HCT116 (cell line): ENCODE measurements at regions not wholly inside any gene's neighbourhood (a gene's known extent, or its start where the extent isn't known, plus 50 kb on each side); places are given as distances from the start of the nearest gene placed in this dataset.

Experiments
- ATAC-seq: fragments of 200-7000 bp; cut with Tn5 transposase; 2 replicates; pipeline ENCODE4 v1.9.1; 2020; ENCODE audit warnings: mild to moderate bottlenecking, moderate library complexity
- BruUV-seq: library from RNA; stranded (reverse); fragments of 400-500 nt; replicated peaks from 2 replicates; lab custom pipeline; 2021; lab: Mats Ljungman, UMichigan
- CTCF ChIA-PET: fragments of 300-600 bp; sonication (Branson Sonifier 250); formaldehyde crosslinking; loops from one replicate; lab custom pipeline; 2021; ENCODE audit warnings: antibody characterized with exemption; lab: Charles Lee
- POLR2A ChIA-PET: fragments of 300-600, 350-600 bp; sonication (Branson Sonifier 250); formaldehyde crosslinking; loops from one replicate; lab custom pipeline; 2021; ENCODE audit warnings: antibody characterized with exemption; lab: Charles Lee
- RAD21 ChIA-PET, 2 experiments: fragments of 300-600 bp; sonication (Branson Sonifier 250); formaldehyde crosslinking; loops; one replicate each; lab custom pipeline; 2023; ENCODE audit warnings: low total read pairs in 2 of 2; ENCODE audit not compliant: uncharacterized antibody in 2 of 2, unreplicated experiment in 2 of 2, low non-redundant PET in 1 of 2; lab: Charles Lee
- DNase-seq: peaks from one replicate; pipeline ENCODE4 v3.0.0-alpha.2; 2010; ENCODE audit warnings: low read depth, low spot score
- H2AFZ ChIP-seq: fragments of 200-600 bp; shearing (Covaris generic), sonication (generic); 2 replicates; pipeline ENCODE4 v1.6.1; 2017; ENCODE audit warnings: low read depth, mixed run types, mixed read lengths, antibody characterized with exemption, low read length; ENCODE audit not compliant: poor library complexity, severe bottlenecking
- H3K27ac ChIP-seq: 2 replicates; pipeline ENCODE4 v1.5.1; 2012; ENCODE audit warnings: low read depth, low read length
- H3K27me3 ChIP-seq: fragments of 200-600 bp; sonication (generic); 2 replicates; pipeline ENCODE4 v1.6.1; 2016; ENCODE audit warnings: mixed run types, low read length, mixed read lengths; ENCODE audit not compliant: insufficient read depth
- H3K36me3 ChIP-seq, 2 experiments: fragments of 200-500 bp in 1 of 2; fragments of 200-600 bp in 1 of 2; sonication (Bioruptor generic) in 1 of 2; sonication (generic) in 1 of 2; 2 replicates each; pipeline versions ENCODE4 v1.5.1 to v1.6.1; 2014 to 2016; ENCODE audit warnings: low read length in 2 of 2, inconsistent platforms in 1 of 2, mixed read lengths in 1 of 2, mixed run types in 1 of 2; ENCODE audit not compliant: insufficient read depth in 2 of 2, control insufficient read depth in 1 of 2
- H3K4me1 ChIP-seq, 2 experiments: fragments of 200-600 bp in 1 of 2; sonication (generic) in 1 of 2; 2 replicates each; pipeline versions ENCODE4 v1.5.1 to v1.6.1; 2012 to 2017; ENCODE audit warnings: low read length in 2 of 2, inconsistent platforms in 1 of 2, mild to moderate bottlenecking in 1 of 2, mixed read lengths in 1 of 2, mixed run types in 1 of 2, moderate library complexity in 1 of 2; ENCODE audit not compliant: insufficient read depth in 2 of 2, control insufficient read depth in 1 of 2
- H3K4me2 ChIP-seq: fragments of 200-600 bp; sonication (generic); 2 replicates; pipeline ENCODE4 v1.6.1; 2017; ENCODE audit warnings: mixed run types, low read length, mixed read lengths
- H3K4me3 ChIP-seq, 2 experiments: fragments of 200-600 bp in 1 of 2; sonication (generic) in 1 of 2; replicated peaks in 1 of 2; 2 replicates each; pipeline ENCODE4 v1.5.1; 2011 to 2016; ENCODE audit warnings: low read length in 2 of 2, control low read depth in 1 of 2, low read depth in 1 of 2, mild to moderate bottlenecking in 1 of 2, mixed read lengths in 1 of 2, mixed run types in 1 of 2
- H3K79me2 ChIP-seq: fragments of 200-600 bp; sonication (generic); 2 replicates; pipeline ENCODE4 v1.6.1; 2017; ENCODE audit warnings: mild to moderate bottlenecking, mixed run types, low read length, moderate library complexity, mixed read lengths; ENCODE audit not compliant: insufficient read depth
- H3K9ac ChIP-seq: fragments of 200-600 bp; sonication (generic); 2 replicates; pipeline ENCODE4 v1.6.1; 2016; ENCODE audit warnings: low read length, mixed read lengths
- H3K9me2 ChIP-seq: fragments of 200-600 bp; sonication (generic), shearing (Covaris generic); 2 replicates; pipeline ENCODE4 v1.6.1; 2017; ENCODE audit warnings: mixed run types, mild to moderate bottlenecking, moderate library complexity; ENCODE audit not compliant: insufficient read depth
- H3K9me3 ChIP-seq, 2 experiments: fragments of 200-500 bp in 1 of 2; fragments of 200-600 bp in 1 of 2; sonication (Bioruptor generic) in 1 of 2; sonication (generic) in 1 of 2; 2 replicates each; pipeline ENCODE4 v1.6.1; 2014 to 2017; ENCODE audit warnings: low read length in 2 of 2, mixed read lengths in 2 of 2, inconsistent platforms in 1 of 2, low read depth in 1 of 2, mild to moderate bottlenecking in 1 of 2, mixed run types in 1 of 2, moderate library complexity in 1 of 2; ENCODE audit not compliant: control insufficient read depth in 1 of 2, insufficient read depth in 1 of 2
- H4K20me1 ChIP-seq: fragments of 200-600 bp; sonication (generic), shearing (Covaris generic); 2 replicates; pipeline ENCODE4 v1.6.1; 2017; ENCODE audit warnings: mixed run types, mild to moderate bottlenecking, moderate library complexity; ENCODE audit not compliant: insufficient read depth
- CBX3 ChIP-seq: IDR thresholded peaks from 2 replicates; pipeline ENCODE4 v1.6.1; 2012; ENCODE audit warnings: low read depth
- EZH2phosphoT487 ChIP-seq: fragments of 200-600 bp; IDR thresholded peaks from 2 replicates; pipeline ENCODE4 v1.6.1; 2018; ENCODE audit warnings: antibody characterized with exemption, borderline replicate concordance
- FOSL1 ChIP-seq: IDR thresholded peaks from 2 replicates; pipeline ENCODE4 v1.6.1; 2012; ENCODE audit warnings: low read depth
- POLR2A ChIP-seq: IDR thresholded peaks from 2 replicates; pipeline ENCODE4 v1.7.0; 2011; ENCODE audit warnings: borderline replicate concordance; ENCODE audit not compliant: insufficient read depth, insufficient read length; ENCODE audit errors: extremely low read depth
- SP1 ChIP-seq: IDR thresholded peaks from 2 replicates; pipeline ENCODE4 v1.6.1; 2012; ENCODE audit warnings: low read depth
- SRF ChIP-seq: IDR thresholded peaks from 2 replicates; pipeline ENCODE4 v1.6.1; 2012; ENCODE audit warnings: low read depth
- TCF7L2 ChIP-seq: IDR thresholded peaks from 2 replicates; pipeline ENCODE4 v1.7.0; 2011; ENCODE audit warnings: borderline replicate concordance, inconsistent platforms; ENCODE audit not compliant: insufficient read depth, insufficient read length; ENCODE audit errors: extremely low read depth
- YY1 ChIP-seq: IDR thresholded peaks from 2 replicates; pipeline ENCODE4 v1.6.1; 2011; ENCODE audit warnings: low read length, low read depth, moderate library complexity, mild to moderate bottlenecking; ENCODE audit not compliant: insufficient replicate concordance; ENCODE audit errors: extremely low read depth
- ZNF274 ChIP-seq: fragments of 200-500 bp; sonication (Bioruptor generic); IDR thresholded peaks from 2 replicates; pipeline ENCODE4 v1.6.1; 2014; ENCODE audit warnings: mild to moderate bottlenecking, low read depth, low read length, inconsistent platforms
- intact Hi-C: fragments of 100-400 bp; cut with micrococcal nuclease; formaldehyde crosslinking; loops from 2 replicates; pipeline ENCODE4 v1.10.0; 2022
- TF ChIP-seq, protein P1 (sequence below), 3 experiments: fragments of 200-600 bp in 1 of 3; sonication (generic) in 1 of 3; IDR thresholded peaks in 2 of 3; conservative IDR thresholded peaks in 1 of 3; 2 replicates each; pipeline ENCODE4 v1.5.1; 2012 to 2017; ENCODE audit warnings: low read depth in 2 of 3, low read length in 2 of 3, antibody characterized with exemption in 1 of 3, borderline replicate concordance in 1 of 3, control low read depth in 1 of 3, mild to moderate bottlenecking in 1 of 3, mixed read lengths in 1 of 3, mixed run types in 1 of 3, moderate library complexity in 1 of 3; ENCODE audit not compliant: insufficient read depth in 1 of 3
- TF ChIP-seq, protein P2 (sequence below): IDR thresholded peaks from 2 replicates; pipeline ENCODE4 v1.6.1; 2012
- TF ChIP-seq, protein P3 (sequence below): IDR thresholded peaks from 2 replicates; pipeline ENCODE4 v1.6.1; 2012; ENCODE audit warnings: low read depth
- TF ChIP-seq, protein P4 (sequence below): IDR thresholded peaks from 2 replicates; pipeline ENCODE4 v1.6.1; 2011; ENCODE audit warnings: mild to moderate bottlenecking, low read length, moderate library complexity; ENCODE audit not compliant: insufficient replicate concordance; ENCODE audit errors: extremely low read depth
- TF ChIP-seq, protein P5 (sequence below): IDR thresholded peaks from 2 replicates; pipeline ENCODE4 v1.6.1; 2012

DNA sequence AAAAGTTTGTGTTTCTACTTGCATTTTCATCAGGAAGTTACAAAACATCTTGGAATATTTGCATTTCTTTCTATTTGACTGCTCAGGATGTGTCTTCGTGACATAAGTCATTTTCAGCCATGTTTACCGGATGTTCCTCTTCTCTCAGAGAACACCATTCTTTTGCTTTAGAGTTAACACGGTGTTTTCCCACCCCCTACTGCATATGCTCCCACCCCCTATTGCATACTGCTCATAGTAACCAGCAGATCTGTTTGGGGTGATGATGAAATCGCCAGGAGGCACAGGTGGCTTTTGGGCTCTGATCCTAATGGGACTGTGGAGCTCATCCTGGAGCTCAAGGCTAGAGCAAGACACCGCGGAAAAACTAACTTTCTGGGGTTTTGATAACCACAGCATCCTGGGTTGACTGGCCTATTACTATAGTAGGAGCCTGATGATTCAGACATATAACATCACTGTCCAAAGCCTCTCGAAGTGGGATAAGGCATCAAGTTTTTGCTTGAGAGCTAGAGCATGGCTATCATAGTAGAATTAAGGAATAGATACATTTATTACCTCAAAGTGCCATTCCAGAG lies 65.1 kb upstream of the BET1 start:
- no peaks in the 10 kb centered on the region for H4K20me1 ChIP-seq
- no peaks in the 10 kb centered on the region for H3K79me2 ChIP-seq
- H3K27ac ChIP-seq: no peak overlapping the region
- intact Hi-C loops: no loop called here
- H3K4me1 ChIP-seq: peaks cover 0 to 4% of the 10 kb centered on the region in 2 experiments; a peak in 1 of 4 replicates
- TF ChIP-seq, protein P1, sequence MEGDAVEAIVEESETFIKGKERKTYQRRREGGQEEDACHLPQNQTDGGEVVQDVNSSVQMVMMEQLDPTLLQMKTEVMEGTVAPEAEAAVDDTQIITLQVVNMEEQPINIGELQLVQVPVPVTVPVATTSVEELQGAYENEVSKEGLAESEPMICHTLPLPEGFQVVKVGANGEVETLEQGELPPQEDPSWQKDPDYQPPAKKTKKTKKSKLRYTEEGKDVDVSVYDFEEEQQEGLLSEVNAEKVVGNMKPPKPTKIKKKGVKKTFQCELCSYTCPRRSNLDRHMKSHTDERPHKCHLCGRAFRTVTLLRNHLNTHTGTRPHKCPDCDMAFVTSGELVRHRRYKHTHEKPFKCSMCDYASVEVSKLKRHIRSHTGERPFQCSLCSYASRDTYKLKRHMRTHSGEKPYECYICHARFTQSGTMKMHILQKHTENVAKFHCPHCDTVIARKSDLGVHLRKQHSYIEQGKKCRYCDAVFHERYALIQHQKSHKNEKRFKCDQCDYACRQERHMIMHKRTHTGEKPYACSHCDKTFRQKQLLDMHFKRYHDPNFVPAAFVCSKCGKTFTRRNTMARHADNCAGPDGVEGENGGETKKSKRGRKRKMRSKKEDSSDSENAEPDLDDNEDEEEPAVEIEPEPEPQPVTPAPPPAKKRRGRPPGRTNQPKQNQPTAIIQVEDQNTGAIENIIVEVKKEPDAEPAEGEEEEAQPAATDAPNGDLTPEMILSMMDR (IDR thresholded peaks at IDR 0.05 in 2 of 3, conservative IDR thresholded peaks at IDR 0.05 in 1 of 3; ENCODE audit: borderline replicate concordance in 1 of 3, insufficient read depth in 1 of 3, low read depth in 2 of 3, low read length in 2 of 3): no peak
- TF ChIP-seq ZNF274: no peak
- TF ChIP-seq, protein P2, sequence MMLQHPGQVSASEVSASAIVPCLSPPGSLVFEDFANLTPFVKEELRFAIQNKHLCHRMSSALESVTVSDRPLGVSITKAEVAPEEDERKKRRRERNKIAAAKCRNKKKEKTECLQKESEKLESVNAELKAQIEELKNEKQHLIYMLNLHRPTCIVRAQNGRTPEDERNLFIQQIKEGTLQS: no peak
- TF ChIP-seq SP1: no peak
- no peak for TF ChIP-seq POLR2A
- TF ChIP-seq YY1: no peak
- no peak for TF ChIP-seq FOSL1
- TF ChIP-seq, protein P3, sequence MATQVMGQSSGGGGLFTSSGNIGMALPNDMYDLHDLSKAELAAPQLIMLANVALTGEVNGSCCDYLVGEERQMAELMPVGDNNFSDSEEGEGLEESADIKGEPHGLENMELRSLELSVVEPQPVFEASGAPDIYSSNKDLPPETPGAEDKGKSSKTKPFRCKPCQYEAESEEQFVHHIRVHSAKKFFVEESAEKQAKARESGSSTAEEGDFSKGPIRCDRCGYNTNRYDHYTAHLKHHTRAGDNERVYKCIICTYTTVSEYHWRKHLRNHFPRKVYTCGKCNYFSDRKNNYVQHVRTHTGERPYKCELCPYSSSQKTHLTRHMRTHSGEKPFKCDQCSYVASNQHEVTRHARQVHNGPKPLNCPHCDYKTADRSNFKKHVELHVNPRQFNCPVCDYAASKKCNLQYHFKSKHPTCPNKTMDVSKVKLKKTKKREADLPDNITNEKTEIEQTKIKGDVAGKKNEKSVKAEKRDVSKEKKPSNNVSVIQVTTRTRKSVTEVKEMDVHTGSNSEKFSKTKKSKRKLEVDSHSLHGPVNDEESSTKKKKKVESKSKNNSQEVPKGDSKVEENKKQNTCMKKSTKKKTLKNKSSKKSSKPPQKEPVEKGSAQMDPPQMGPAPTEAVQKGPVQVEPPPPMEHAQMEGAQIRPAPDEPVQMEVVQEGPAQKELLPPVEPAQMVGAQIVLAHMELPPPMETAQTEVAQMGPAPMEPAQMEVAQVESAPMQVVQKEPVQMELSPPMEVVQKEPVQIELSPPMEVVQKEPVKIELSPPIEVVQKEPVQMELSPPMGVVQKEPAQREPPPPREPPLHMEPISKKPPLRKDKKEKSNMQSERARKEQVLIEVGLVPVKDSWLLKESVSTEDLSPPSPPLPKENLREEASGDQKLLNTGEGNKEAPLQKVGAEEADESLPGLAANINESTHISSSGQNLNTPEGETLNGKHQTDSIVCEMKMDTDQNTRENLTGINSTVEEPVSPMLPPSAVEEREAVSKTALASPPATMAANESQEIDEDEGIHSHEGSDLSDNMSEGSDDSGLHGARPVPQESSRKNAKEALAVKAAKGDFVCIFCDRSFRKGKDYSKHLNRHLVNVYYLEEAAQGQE: no peak
- TF ChIP-seq, protein P4, sequence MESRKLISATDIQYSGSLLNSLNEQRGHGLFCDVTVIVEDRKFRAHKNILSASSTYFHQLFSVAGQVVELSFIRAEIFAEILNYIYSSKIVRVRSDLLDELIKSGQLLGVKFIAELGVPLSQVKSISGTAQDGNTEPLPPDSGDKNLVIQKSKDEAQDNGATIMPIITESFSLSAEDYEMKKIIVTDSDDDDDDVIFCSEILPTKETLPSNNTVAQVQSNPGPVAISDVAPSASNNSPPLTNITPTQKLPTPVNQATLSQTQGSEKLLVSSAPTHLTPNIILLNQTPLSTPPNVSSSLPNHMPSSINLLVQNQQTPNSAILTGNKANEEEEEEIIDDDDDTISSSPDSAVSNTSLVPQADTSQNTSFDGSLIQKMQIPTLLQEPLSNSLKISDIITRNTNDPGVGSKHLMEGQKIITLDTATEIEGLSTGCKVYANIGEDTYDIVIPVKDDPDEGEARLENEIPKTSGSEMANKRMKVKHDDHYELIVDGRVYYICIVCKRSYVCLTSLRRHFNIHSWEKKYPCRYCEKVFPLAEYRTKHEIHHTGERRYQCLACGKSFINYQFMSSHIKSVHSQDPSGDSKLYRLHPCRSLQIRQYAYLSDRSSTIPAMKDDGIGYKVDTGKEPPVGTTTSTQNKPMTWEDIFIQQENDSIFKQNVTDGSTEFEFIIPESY: no peak
- TF ChIP-seq, protein P5, sequence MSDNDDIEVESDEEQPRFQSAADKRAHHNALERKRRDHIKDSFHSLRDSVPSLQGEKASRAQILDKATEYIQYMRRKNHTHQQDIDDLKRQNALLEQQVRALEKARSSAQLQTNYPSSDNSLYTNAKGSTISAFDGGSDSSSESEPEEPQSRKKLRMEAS: no peak
- no peak for TF ChIP-seq TCF7L2
- TF ChIP-seq EZH2phosphoT487: no peak
- TF ChIP-seq SRF: no peak
- TF ChIP-seq CBX3: no peak
- H3K4me3 ChIP-seq: no peak overlapping the region
- ChIA-PET RAD21 (no interaction called here), CTCF (no interaction called here), POLR2A (no interaction called here)
- no TSS peak for BruUV-seq
- no peak overlapping the region for H3K4me2 ChIP-seq
- H3K36me3 ChIP-seq: no peaks in the 10 kb centered on the region
- no peaks in the 10 kb centered on the region for H3K9me3 ChIP-seq
- H3K9ac ChIP-seq: no peak overlapping the region
- H3K27me3 ChIP-seq: peaks cover 24% of the 10 kb centered on the region; the same call in 1 of the 2 replicates
- DNase-seq: no peak
- H2AFZ ChIP-seq: no peak overlapping the region
- no peaks in the 10 kb centered on the region for H3K9me2 ChIP-seq
- no peak for ATAC-seq
